Mesendoderm (in vitro differentiated cells): ENCODE measurements at regions not wholly inside any gene's neighbourhood (a gene's known extent, or its start where the extent isn't known, plus 50 kb on each side); places are given as distances from the start of the nearest gene placed in this dataset.

Experiments
- DNase-seq: peaks from one replicate; pipeline ENCODE4 v3.0.0; 2013
- H2AK5ac ChIP-seq: 2 replicates; pipeline ENCODE4 v1.6.1; 2013; ENCODE audit warnings: low read length, inconsistent platforms
- H2BK120ac ChIP-seq: 2 replicates; pipeline ENCODE4 v1.6.1; 2013; ENCODE audit warnings: low read depth, mild to moderate bottlenecking, low read length, moderate library complexity, mixed read lengths
- H2BK15ac ChIP-seq: replicated peaks from 2 replicates; pipeline ENCODE4 v1.6.1; 2013; ENCODE audit warnings: low read depth, mild to moderate bottlenecking, moderate library complexity
- H2BK5ac ChIP-seq: 2 replicates; pipeline ENCODE4 v1.6.1; 2013; ENCODE audit warnings: low read length, inconsistent platforms
- H3K18ac ChIP-seq: 2 replicates; pipeline ENCODE4 v1.6.1; 2013; ENCODE audit warnings: mild to moderate bottlenecking, low read length, mixed read lengths
- H3K23ac ChIP-seq: one replicate; pipeline ENCODE4 v1.6.1; 2013; ENCODE audit warnings: low read length
- H3K27ac ChIP-seq: 2 replicates; pipeline ENCODE4 v1.5.1; 2013; ENCODE audit warnings: low read depth, mild to moderate bottlenecking, inconsistent platforms, low read length, moderate library complexity
- H3K27me3 ChIP-seq: 2 replicates; pipeline ENCODE4 v1.6.1; 2013; ENCODE audit warnings: low read length, control low read depth, mild to moderate bottlenecking, inconsistent platforms; ENCODE audit not compliant: insufficient read depth, poor library complexity
- H3K36me3 ChIP-seq: 2 replicates; pipeline ENCODE4 v1.6.1; 2013; ENCODE audit warnings: low read length, inconsistent platforms; ENCODE audit not compliant: control insufficient read depth, insufficient read depth
- H3K4ac ChIP-seq: one replicate; pipeline ENCODE4 v1.6.1; 2013; ENCODE audit warnings: low read depth, mild to moderate bottlenecking, low read length, moderate library complexity
- H3K4me1 ChIP-seq: 2 replicates; pipeline ENCODE4 v1.6.1; 2013; ENCODE audit warnings: low read depth, low read length, inconsistent platforms; ENCODE audit not compliant: control insufficient read depth
- H3K4me2 ChIP-seq: 2 replicates; pipeline ENCODE4 v1.6.1; 2013; ENCODE audit warnings: low read length
- H3K4me3 ChIP-seq: 2 replicates; pipeline ENCODE4 v1.5.1; 2013; ENCODE audit warnings: mild to moderate bottlenecking, low read length
- H3K56ac ChIP-seq: one replicate; pipeline ENCODE4 v1.6.1; 2013; ENCODE audit warnings: low read length
- H3K79me1 ChIP-seq: 2 replicates; pipeline ENCODE4 v1.6.1; 2013; ENCODE audit warnings: low read length, inconsistent platforms
- H3K79me2 ChIP-seq: 2 replicates; pipeline ENCODE4 v1.6.1; 2013; ENCODE audit warnings: mild to moderate bottlenecking, low read length; ENCODE audit not compliant: control insufficient read depth, insufficient read depth
- H3K9ac ChIP-seq: 2 replicates; pipeline ENCODE4 v1.6.1; 2013; ENCODE audit warnings: low read length, inconsistent platforms
- H4K5ac ChIP-seq: one replicate; pipeline ENCODE4 v1.6.1; 2013; ENCODE audit warnings: low read length
- H4K8ac ChIP-seq: one replicate; pipeline ENCODE4 v1.6.1; 2013; ENCODE audit warnings: low read depth, mild to moderate bottlenecking, control low read depth, low read length, moderate library complexity
- WGBS: extraction: QIAGEN DNeasy Blood & Tissue Kit; methylation state at CpG from one replicate; pipeline ENCODE4 v1.1.7; 2013; ENCODE audit warnings: low lambda C conversion rate, missing lambda C conversion rate; ENCODE audit not compliant: insufficient coverage; ENCODE audit errors: extremely low coverage; 5-methylcytosine and 5-hydroxymethylcytosine counted together

DNA sequence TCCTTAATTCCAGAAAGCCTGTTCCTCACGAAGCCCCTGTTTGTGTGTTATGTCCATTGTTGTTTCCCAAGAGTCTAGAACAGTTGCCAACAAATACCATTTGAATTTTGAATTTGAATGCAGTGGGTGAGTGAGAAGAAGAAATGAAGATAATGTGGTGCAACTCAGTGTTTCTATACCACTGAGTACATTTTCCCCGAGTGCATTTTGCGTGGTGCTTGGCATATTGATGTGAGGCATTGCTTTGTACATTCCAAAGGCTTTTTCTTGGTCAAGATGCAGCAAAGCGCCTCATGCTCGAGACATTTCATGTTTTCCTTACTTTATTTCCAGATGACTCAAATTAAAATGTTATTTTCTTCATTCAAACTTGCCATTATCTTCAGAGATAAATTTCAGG, 253.1 kb upstream of the RPS6KA3 start:
- no peak overlapping the region for H3K9ac ChIP-seq
- H3K36me3 ChIP-seq, result no peaks in the 10 kb centered on the region
- no peak overlapping the region for H4K8ac ChIP-seq
- no peak overlapping the region for H3K23ac ChIP-seq
- no peak overlapping the region for H2BK5ac ChIP-seq
- H3K79me1 ChIP-seq, result no peaks in the 10 kb centered on the region
- H3K4me3 ChIP-seq, result no peak overlapping the region
- H3K56ac ChIP-seq, result no peak overlapping the region
- no peak overlapping the region for H3K4me2 ChIP-seq
- H3K4me1 ChIP-seq, result no peaks in the 10 kb centered on the region
- no peak for DNase-seq
- H3K18ac ChIP-seq, result no peak overlapping the region
- no peak overlapping the region for H3K4ac ChIP-seq
- no peak overlapping the region for H4K5ac ChIP-seq
- no peak overlapping the region for H3K27ac ChIP-seq
- no peak overlapping the region for H2BK120ac ChIP-seq
- no peaks in the 10 kb centered on the region for H3K79me2 ChIP-seq
- no CpG with 5 or more reads among the region's 5 CpGs for WGBS
- H3K27me3 ChIP-seq, result no peaks in the 10 kb centered on the region
- H2AK5ac ChIP-seq, result no peak overlapping the region
- no peak overlapping the region for H2BK15ac ChIP-seq

DNA sequence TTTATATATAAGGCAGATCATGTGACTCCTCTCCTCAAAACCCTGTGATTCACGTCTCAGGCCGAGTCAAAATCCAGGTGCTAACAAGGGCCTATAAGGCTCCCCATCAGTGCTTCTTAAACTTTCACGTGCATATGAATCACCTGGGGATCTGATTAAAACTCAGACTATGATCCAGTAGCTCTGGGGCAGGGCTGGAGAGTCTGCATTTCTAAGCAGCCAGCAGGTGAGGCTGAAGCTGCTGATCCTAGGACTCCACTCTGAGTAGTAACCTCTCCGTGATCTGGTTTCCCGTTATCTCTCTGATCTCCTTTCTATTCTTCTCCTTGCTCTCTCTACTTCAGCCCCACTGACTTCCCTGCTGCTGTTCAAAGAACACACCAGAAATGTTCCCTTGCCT, 252.4 kb upstream of the RPS6KA3 start:
- WGBS, result no CpG with 5 or more reads among the region's 5 CpGs
- Histone ChIP-seq H3K4ac (no peak overlapping the region), H2AK5ac (no peak overlapping the region), H3K9ac (no peak overlapping the region), H2BK120ac (no peak overlapping the region), H3K18ac (no peak overlapping the region), H3K23ac (no peak overlapping the region), H3K79me2 (no peaks in the 10 kb centered on the region), H4K8ac (no peak overlapping the region), H3K79me1 (no peaks in the 10 kb centered on the region), H4K5ac (no peak overlapping the region), H3K27ac (no peak overlapping the region), H3K27me3 (no peaks in the 10 kb centered on the region), H3K36me3 (no peaks in the 10 kb centered on the region), H3K4me2 (no peak overlapping the region), H3K56ac (no peak overlapping the region), H2BK5ac (no peak overlapping the region), H3K4me3 (no peak overlapping the region), H3K4me1 (no peaks in the 10 kb centered on the region), H2BK15ac (no peak overlapping the region)
- peak; percentile 35 for DNase-seq

DNA sequence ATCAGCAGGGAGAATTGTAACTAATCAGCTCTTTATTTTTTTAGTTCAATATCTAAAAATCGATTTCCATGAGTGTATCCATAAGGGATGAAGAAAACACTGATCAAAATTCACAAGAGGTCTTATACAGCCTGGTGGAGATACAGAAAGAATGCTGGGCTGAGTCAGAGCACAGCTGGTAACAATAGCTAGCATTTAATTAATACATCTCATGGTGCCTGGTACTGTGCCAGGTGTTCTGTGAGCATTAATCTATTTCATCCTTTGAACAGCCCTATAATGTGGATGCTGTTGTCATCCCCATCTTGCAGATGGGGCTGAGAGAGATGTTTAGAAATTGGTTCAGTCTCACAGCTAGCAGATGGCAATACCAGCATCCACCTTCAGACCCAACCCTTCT, 250.9 kb upstream of the RPS6KA3 start:
- H2BK15ac ChIP-seq, result no peak overlapping the region
- no peak overlapping the region for H4K5ac ChIP-seq
- H2BK120ac ChIP-seq, result no peak overlapping the region
- H2AK5ac ChIP-seq, result no peak overlapping the region
- no CpG with 5 or more reads among the region's 1 CpG for WGBS
- no peaks in the 10 kb centered on the region for H3K27me3 ChIP-seq
- H3K79me1 ChIP-seq, result no peaks in the 10 kb centered on the region
- no peak overlapping the region for H3K18ac ChIP-seq
- no peaks in the 10 kb centered on the region for H3K36me3 ChIP-seq
- no peak overlapping the region for H4K8ac ChIP-seq
- H3K4me2 ChIP-seq, result no peak overlapping the region
- no peak overlapping the region for H3K27ac ChIP-seq
- H2BK5ac ChIP-seq, result no peak overlapping the region
- H3K56ac ChIP-seq, result no peak overlapping the region
- DNase-seq, result no peak
- H3K4me1 ChIP-seq, result no peaks in the 10 kb centered on the region
- H3K9ac ChIP-seq, result no peak overlapping the region
- H3K23ac ChIP-seq, result no peak overlapping the region
- no peaks in the 10 kb centered on the region for H3K79me2 ChIP-seq
- H3K4ac ChIP-seq, result no peak overlapping the region
- no peak overlapping the region for H3K4me3 ChIP-seq

DNA sequence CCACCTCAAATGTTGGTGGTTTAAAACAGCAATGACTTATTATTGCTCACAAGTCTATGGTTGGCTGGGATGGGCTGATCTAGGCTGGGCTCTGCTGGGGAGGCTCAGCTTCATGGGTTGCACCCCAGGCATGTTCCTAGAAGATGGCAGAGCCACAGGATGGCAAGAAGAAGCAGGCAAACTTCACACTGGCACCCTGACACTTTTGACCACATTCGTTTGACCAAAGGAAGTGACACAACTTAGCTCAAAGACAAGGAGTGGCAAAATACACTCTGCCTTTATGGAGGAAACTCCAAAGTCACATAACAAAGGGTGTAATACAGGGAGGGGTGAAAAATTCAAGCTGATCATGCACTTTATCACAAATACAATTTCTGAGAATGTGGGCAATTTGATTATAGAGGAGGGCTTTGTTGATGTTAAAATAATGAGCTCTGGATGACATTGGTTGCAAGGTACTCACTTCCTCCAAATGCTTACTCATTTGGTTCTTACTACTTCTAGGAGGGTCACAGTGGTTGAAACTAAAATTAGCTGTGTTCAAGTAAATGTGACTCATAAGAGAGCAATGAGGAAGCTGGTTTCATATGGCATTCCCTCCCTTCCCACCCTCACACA, 249.2 kb upstream of the RPS6KA3 start:
- Histone ChIP-seq H3K4me3 (no peak overlapping the region), H3K56ac (no peak overlapping the region), H3K18ac (no peak overlapping the region), H3K36me3 (no peaks in the 10 kb centered on the region), H2BK120ac (no peak overlapping the region), H2AK5ac (no peak overlapping the region), H2BK15ac (no peak overlapping the region), H3K79me2 (no peaks in the 10 kb centered on the region), H3K27me3 (no peaks in the 10 kb centered on the region), H3K23ac (no peak overlapping the region), H3K79me1 (no peaks in the 10 kb centered on the region), H3K27ac (no peak overlapping the region), H3K4me1 (no peaks in the 10 kb centered on the region), H2BK5ac (no peak overlapping the region), H3K4ac (no peak overlapping the region), H3K9ac (no peak overlapping the region), H3K4me2 (no peak overlapping the region), H4K5ac (no peak overlapping the region), H4K8ac (no peak overlapping the region)
- DNase-seq, result peak; percentile 77
- no CpG with 5 or more reads among the region's 1 CpG for WGBS

DNA sequence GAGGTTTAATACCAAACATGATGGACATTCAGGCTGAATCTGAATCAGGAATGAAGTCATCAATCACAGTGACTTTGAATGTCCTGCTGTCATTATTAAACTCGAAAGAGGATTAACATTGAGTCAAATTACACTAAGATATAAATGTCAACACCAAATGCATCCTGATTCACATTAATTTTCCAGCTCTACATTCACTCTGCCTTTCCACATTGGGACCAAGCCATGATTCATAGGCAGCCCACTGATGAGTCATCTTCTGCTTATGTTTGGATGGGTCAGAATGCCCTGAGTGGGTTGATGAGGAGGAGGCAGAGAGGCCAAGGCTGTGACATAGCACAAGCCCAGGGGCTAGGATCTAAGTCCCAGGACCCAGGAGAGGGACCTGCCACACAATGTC, 247.6 kb upstream of the RPS6KA3 start:
- DNase-seq, result no peak
- WGBS, result no CpG with 5 or more reads among the region's 1 CpG
- H3K18ac ChIP-seq, result no peak overlapping the region
- no peak overlapping the region for H3K27ac ChIP-seq
- no peak overlapping the region for H4K8ac ChIP-seq
- H3K4me1 ChIP-seq, result no peaks in the 10 kb centered on the region
- H3K36me3 ChIP-seq, result no peaks in the 10 kb centered on the region
- H3K23ac ChIP-seq, result no peak overlapping the region
- no peak overlapping the region for H3K4me3 ChIP-seq
- no peak overlapping the region for H2BK120ac ChIP-seq
- no peaks in the 10 kb centered on the region for H3K79me2 ChIP-seq
- no peak overlapping the region for H3K56ac ChIP-seq
- H2BK5ac ChIP-seq, result no peak overlapping the region
- no peak overlapping the region for H3K9ac ChIP-seq
- no peak overlapping the region for H4K5ac ChIP-seq
- no peaks in the 10 kb centered on the region for H3K27me3 ChIP-seq
- H3K4me2 ChIP-seq, result no peak overlapping the region
- H2BK15ac ChIP-seq, result no peak overlapping the region
- no peak overlapping the region for H2AK5ac ChIP-seq
- H3K79me1 ChIP-seq, result no peaks in the 10 kb centered on the region
- no peak overlapping the region for H3K4ac ChIP-seq

DNA sequence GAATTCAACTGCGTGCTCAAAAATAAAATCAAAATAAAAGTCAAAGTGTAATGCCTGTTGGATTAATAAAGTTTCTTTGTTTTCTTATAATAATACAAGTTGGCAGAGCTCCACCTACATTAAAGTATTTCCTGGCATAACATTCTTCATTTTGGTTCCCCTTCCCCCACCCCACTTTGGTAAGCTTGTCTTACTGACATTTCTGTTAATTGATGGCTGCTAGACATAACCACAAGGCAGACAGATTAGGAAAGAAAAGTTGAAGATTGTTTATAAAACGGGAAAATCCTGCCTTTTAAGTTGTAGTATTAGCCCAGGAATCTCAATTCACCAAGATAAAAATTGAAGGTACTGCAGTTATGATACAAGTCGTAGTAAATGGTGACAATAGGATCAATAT, 246.5 kb upstream of the RPS6KA3 start:
- Histone ChIP-seq H2AK5ac (no peak overlapping the region), H3K9ac (no peak overlapping the region), H3K79me1 (no peaks in the 10 kb centered on the region), H2BK120ac (no peak overlapping the region), H3K4me3 (no peak overlapping the region), H3K27me3 (no peaks in the 10 kb centered on the region), H3K23ac (no peak overlapping the region), H4K5ac (no peak overlapping the region), H3K4me1 (no peaks in the 10 kb centered on the region), H3K36me3 (no peaks in the 10 kb centered on the region), H2BK15ac (no peak overlapping the region), H2BK5ac (no peak overlapping the region), H4K8ac (no peak overlapping the region), H3K18ac (no peak overlapping the region), H3K4me2 (no peak overlapping the region), H3K4ac (no peak overlapping the region), H3K27ac (no peak overlapping the region), H3K79me2 (no peaks in the 10 kb centered on the region), H3K56ac (no peak overlapping the region)
- DNase-seq, result no peak
- no CpG with 5 or more reads among the region's 3 CpGs for WGBS
